Adipocyte (in vitro differentiated cells): ENCODE measurements at regions not wholly inside any gene's neighbourhood (a gene's known extent, or its start where the extent isn't known, plus 50 kb on each side); places are given as distances from the start of the nearest gene placed in this dataset.

Experiments
- DNase-seq: peaks from one replicate; pipeline ENCODE4 v3.0.0-alpha.2; 2015; ENCODE audit warnings: low read depth
- H3K27me3 ChIP-seq: replicated peaks from 2 replicates; pipeline ENCODE4 v1.7.0; 2013; ENCODE audit warnings: mild to moderate bottlenecking, low read length, moderate library complexity; ENCODE audit not compliant: control insufficient read depth, insufficient read depth
- H3K36me3 ChIP-seq: 2 replicates; pipeline ENCODE4 v1.7.0; 2013; ENCODE audit warnings: low read length, mild to moderate bottlenecking, moderate library complexity; ENCODE audit not compliant: control insufficient read depth, insufficient read depth, severe bottlenecking
- H3K4me1 ChIP-seq: 2 replicates; pipeline ENCODE4 v1.7.0; 2013; ENCODE audit warnings: mild to moderate bottlenecking, low read length, moderate library complexity; ENCODE audit not compliant: control insufficient read depth, insufficient read depth
- H3K4me3 ChIP-seq: 2 replicates; pipeline ENCODE4 v1.7.0; 2013; ENCODE audit warnings: mild to moderate bottlenecking, low read length, moderate library complexity
- H3K9ac ChIP-seq: 2 replicates; pipeline ENCODE4 v1.7.0; 2013; ENCODE audit warnings: mild to moderate bottlenecking, low read length, moderate library complexity
- H3K9me3 ChIP-seq: 2 replicates; pipeline ENCODE4 v1.7.0; 2013; ENCODE audit warnings: mild to moderate bottlenecking, low read length, moderate library complexity; ENCODE audit not compliant: control insufficient read depth

DNA sequence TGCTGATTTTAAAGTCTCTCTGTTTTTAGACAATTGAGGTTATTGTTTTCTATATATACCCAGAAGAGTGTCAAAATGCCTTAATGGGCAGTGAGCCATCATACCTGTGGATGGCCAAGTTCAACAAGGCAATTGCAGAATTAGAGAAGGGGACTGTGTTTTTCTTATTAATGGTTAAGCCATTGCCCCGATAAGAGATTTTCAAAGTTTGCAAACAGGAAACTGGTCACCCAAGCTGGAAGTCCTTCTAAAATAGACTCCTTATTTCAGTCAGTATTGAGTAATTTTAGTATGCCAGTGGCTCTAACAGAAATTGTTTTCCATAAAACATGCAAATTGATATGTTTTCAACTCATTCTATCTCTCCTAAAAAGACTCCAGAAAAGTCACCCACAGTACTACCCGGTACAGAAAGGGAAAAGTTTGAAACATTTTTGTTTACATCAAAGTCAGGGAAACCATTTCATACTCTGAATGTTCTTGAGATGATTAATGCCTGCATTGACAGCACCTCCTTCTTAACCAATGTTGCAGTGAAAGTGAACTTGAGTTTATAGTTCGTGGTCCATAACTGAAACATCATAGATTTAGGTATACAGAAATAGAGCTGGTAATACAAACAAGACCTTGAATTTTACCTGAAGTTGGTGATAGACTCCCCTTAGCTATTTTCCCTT lies 191.1 kb downstream of the TMX1 start:
- no peaks in the 10 kb centered on the region for H3K27me3 ChIP-seq
- no peak overlapping the region for H3K4me3 ChIP-seq
- peak; percentile 52 for DNase-seq
- H3K36me3 ChIP-seq: no peaks in the 10 kb centered on the region
- no peak overlapping the region for H3K9ac ChIP-seq
- H3K4me1 ChIP-seq: peaks cover 15% of the 10 kb centered on the region
- H3K9me3 ChIP-seq: no peaks in the 10 kb centered on the region

DNA sequence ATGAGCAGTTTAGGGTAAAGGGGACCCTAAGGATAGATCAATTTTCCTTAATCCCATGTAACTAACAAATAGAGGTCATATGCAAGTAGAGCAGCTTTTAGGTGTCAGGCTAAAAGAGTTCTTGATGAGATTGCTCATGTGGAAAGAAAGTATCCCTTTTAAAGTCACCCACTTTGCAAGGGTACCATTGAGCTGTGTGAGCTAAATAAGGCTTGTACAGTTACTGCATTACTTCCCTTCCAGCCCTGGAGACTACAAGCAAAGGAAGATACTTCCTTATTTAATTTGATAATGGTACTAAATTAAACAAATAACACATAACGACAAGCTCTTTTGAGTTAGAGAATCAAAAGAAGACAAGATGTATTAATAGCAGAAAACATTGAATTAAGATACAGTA lies 191.7 kb downstream of the TMX1 start:
- DNase-seq: no peak
- Histone ChIP-seq H3K9ac (no peak overlapping the region), H3K4me3 (no peak overlapping the region)

DNA sequence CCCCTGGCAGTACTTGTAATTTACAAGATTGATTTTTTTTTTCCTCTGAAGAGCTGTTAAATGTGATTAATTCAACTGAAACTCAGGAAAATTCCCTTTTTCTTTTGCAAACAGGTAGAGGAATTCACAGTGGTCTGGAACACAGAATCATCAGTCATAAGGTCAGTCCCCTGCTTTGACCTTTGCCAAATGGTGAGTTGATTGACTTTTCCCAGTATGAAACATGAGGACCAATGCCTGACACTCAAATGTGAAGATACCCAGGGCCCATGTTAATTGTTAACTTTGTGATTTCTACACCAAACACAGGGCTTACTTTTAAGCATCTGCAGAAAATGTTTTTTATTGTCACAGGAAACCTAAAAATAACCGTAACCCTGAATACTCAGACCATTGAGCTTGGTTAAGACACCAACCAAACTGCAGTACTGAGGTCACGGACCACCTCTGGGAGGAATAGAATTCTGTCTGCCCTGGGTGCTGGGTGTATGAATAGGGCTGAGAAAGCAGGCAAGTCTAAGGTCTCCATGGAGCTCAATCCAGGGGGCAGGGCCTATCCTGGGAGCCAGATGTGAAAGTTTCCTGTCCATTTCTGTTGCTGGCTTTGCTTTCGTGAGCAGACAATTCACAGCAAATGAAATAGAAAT lies 192.4 kb downstream of the TMX1 start:
- Histone ChIP-seq H3K36me3 (no peaks in the 10 kb centered on the region), H3K9me3 (no peaks in the 10 kb centered on the region), H3K4me1 (peaks cover 15% of the 10 kb centered on the region), H3K27me3 (no peaks in the 10 kb centered on the region), H3K4me3 (no peak overlapping the region), H3K9ac (no peak overlapping the region)
- no peak for DNase-seq

More for the DNA sequence above, 191.7 kb downstream of the TMX1 start:
- H3K4me1 ChIP-seq: peaks cover 15% of the 10 kb centered on the region
- H3K27me3 ChIP-seq: no peaks in the 10 kb centered on the region
- H3K9me3 ChIP-seq: no peaks in the 10 kb centered on the region
- H3K36me3 ChIP-seq: no peaks in the 10 kb centered on the region

DNA sequence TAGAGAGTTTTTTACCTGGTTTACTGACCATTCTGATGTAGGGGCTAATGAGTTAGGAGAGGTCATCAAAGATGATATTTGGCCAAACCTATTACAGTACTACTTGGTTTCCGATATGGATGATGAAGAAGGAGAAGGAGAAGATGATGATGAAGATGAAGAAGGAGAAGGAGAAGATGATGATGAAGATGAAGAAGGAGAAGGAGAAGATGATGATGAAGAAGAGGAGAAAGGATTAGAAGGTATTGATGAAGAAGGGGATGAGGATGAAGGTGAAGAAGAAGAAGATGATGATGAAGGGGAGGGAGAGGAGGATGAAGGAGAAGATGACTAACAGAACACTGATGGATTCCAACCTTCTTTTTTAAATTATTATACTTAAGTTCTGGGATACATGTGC lies 196.6 kb downstream of the TMX1 start:
- Histone ChIP-seq H3K4me3 (no peak overlapping the region), H3K4me1 (no peaks in the 10 kb centered on the region), H3K27me3 (no peaks in the 10 kb centered on the region), H3K9ac (no peak overlapping the region), H3K36me3 (no peaks in the 10 kb centered on the region), H3K9me3 (no peaks in the 10 kb centered on the region)
- DNase-seq: no peak

DNA sequence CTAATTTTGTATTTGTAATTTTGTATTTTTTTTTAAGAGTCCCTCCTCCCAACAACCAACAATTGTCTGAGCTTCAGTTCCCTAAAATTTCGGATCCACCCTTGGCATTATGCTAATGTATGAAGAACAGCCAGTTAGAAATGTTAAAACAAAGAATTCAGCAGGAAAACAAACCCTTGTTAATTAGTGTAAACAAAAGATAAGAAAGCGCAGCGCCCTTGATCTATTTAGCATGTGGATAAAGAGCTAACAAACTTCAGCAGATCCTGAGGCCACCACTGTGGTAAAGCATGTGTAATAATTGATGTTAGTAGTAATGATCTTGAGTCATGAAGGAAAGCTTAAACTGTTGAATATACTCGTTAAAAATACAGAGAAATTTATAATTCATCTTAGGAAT lies 199.8 kb downstream of the TMX1 start:
- no peak for DNase-seq
- Histone ChIP-seq H3K9me3 (no peaks in the 10 kb centered on the region), H3K4me3 (no peak overlapping the region), H3K36me3 (no peaks in the 10 kb centered on the region), H3K9ac (no peak overlapping the region), H3K27me3 (no peaks in the 10 kb centered on the region), H3K4me1 (peaks cover 19% of the 10 kb centered on the region)

DNA sequence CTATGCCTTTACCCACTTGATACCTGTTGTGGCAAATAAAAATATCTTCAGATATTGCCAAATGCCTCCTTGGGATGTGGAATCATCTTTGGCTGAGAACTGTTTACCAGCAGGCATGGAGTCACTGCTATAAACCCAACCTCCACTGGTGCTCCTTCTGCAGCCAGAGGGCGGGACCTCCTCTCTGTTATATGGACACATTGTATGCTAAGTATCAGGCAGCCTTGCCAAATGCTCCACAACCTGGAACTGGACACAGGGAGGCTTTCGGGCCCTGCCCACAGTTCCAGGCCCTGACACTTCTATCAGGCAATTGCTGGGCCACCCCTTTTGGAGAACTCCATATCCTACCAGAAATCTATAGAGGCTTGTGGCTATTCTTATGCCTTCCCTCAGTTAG lies 201.0 kb downstream of the TMX1 start:
- no peaks in the 10 kb centered on the region for H3K9me3 ChIP-seq
- no peak for DNase-seq
- no peaks in the 10 kb centered on the region for H3K27me3 ChIP-seq
- no peaks in the 10 kb centered on the region for H3K36me3 ChIP-seq
- H3K4me1 ChIP-seq: peaks cover 19% of the 10 kb centered on the region
- H3K4me3 ChIP-seq: no peak overlapping the region
- no peak overlapping the region for H3K9ac ChIP-seq

DNA sequence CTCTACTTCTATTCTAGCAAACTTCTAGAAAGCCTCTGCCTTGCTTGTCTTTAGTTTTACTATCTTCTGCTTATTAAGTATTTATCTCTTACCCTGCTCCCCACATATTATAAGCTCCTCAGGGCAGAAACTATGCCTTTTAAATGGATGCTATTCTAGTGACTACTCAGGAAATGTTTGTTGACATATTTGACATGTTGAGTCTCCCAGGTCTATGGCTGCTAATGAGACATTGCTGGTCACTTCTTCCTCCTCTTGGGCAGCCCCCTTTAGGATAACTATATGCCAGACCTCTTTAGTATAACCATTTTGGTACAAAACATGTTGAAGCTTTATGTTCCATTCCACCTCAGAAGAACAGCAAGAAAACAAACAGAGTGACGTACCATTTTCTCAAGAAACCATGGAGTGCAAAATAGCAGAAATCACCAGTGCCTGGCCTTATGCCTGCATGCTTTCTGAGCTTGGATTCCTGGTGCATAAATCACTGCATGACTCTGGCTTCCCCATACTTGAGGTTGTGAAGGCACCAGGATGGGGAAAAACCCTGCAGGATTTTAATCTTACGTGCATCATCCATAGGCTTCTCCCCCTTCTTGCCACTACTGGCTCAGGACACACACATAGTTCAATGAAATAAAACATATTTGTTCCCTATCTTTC lies 202.6 kb downstream of the TMX1 start:
- DNase-seq: peak; percentile 94
- Histone ChIP-seq H3K4me1 (peaks cover 19% of the 10 kb centered on the region), H3K9me3 (no peaks in the 10 kb centered on the region), H3K36me3 (no peaks in the 10 kb centered on the region), H3K4me3 (peak overlapping the region; percentile 50), H3K9ac (peak overlapping the region; percentile 46), H3K27me3 (no peaks in the 10 kb centered on the region)

DNA sequence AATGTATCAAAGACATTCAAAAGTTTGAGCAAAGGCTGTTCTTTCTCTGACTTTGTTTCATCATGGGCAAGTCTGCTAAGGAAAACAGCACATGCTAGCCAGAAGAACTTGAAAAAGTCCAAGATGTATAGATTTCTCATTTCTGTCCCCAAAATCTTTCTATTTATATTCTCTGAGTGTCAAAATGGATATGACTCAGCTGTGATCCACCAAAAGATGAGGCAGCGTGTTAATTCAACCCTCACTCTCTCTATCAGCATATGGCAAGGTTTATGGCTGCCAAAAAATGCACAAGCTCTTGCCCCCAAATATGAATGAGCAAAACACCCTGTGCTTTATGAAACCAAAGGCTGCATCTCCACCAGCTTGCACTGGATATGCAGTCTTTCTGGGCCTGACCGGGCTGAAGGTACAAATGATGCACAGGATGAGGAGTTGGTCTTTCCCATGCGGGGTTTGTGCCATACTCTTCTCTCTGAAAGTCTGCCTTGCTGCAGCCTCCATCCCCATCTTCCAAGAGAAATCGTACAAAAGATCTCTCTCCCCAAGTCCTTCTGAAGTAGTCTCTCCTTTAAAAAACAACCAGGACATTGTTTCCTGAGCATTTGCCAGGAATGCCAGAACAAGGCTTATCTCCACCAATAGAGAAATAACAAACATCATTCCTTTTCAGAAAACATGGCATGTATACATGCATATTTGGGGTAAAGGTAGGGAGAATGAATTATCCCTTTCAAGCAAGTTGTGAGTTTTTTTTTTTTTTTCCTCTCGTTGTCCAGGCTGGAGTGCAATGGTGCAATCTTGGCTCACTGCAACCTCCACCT lies 203.4 kb downstream of the TMX1 start:
- H3K4me1 ChIP-seq: peaks cover 21% of the 10 kb centered on the region
- H3K27me3 ChIP-seq: no peaks in the 10 kb centered on the region
- peak overlapping the region; percentile 46 for H3K9ac ChIP-seq
- H3K4me3 ChIP-seq: peak overlapping the region; percentile 10
- DNase-seq: no peak
- H3K36me3 ChIP-seq: no peaks in the 10 kb centered on the region
- no peaks in the 10 kb centered on the region for H3K9me3 ChIP-seq

DNA sequence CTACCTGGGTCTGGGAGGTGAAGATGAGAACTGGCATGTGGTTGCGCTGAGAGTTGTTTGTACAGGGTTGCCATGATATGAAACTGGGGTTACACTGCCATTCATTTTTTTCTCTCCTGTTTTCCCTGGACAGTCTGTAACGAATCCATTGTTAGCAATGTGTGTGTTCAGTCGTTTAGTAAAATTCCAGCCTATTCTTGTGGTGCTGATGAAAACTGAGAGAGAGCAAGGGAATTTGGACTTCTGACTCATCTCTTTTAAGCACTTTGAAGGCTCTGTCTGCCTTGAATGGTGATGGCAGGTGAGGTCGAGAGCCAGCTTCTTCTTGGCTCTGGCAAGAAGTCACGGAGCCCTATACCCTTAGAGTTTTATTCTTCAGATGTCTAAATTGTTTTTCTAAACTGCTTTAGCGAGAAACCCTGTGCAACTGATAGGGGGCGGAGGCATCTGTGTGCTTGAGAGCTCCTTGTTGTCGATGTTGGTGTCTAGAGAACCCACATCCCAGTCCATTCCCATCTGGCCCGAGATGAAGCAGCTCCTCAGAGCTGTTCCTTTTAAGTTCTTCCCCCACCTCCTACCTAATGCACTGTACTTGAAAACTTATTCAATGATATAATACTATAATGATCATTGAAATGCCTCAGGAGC lies 204.4 kb downstream of the TMX1 start:
- Histone ChIP-seq H3K9me3 (no peaks in the 10 kb centered on the region), H3K4me1 (peaks cover 31% of the 10 kb centered on the region), H3K9ac (no peak overlapping the region), H3K27me3 (no peaks in the 10 kb centered on the region), H3K4me3 (no peak overlapping the region), H3K36me3 (no peaks in the 10 kb centered on the region)
- DNase-seq: no peak

DNA sequence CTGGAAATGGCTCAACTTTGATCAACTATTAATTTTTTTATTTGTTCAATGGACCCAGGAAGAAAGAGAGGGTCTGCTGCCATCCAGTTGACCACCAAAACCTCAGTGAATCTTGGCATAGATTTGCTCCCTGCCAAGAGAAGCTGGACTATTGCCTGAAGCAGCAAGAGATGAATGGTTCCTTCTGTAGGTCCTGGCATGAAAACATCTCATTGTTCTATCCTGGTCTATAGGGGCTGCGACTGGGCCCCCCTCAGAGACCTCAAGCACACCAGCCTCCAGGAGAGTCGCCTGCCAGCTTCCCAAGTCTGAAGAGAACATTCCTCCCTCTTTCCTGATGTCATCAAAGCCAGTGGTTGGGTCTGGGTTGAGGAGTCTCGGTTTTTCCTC lies 204.9 kb downstream of the TMX1 start:
- DNase-seq: no peak
- Histone ChIP-seq H3K4me3 (no peak overlapping the region), H3K9ac (no peak overlapping the region), H3K27me3 (no peaks in the 10 kb centered on the region), H3K36me3 (no peaks in the 10 kb centered on the region), H3K4me1 (peaks cover 31% of the 10 kb centered on the region), H3K9me3 (no peaks in the 10 kb centered on the region)

DNA sequence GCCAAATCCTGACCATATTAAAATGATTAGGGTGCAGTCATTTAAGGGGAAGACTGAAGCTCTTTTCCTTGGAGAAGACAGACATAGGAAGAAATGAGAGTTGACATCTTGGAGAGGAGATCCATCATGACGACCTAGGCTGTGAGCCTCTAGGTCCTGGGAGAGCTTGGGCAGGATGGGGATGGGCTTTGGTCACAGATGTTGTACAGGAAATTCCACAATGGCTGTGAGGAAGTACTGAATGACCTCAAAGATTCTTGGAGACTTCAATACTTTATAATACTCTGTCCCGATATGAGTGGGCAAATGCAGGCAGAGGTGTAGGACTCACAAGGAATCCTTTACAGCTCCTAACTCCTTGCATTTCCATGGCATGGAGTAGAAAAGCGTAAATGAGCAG lies 204.9 kb upstream of the FRMD6 start:
- H3K36me3 ChIP-seq: no peaks in the 10 kb centered on the region
- no peak overlapping the region for H3K4me3 ChIP-seq
- H3K27me3 ChIP-seq: no peaks in the 10 kb centered on the region
- peaks cover 31% of the 10 kb centered on the region for H3K4me1 ChIP-seq
- no peak for DNase-seq
- no peak overlapping the region for H3K9ac ChIP-seq
- H3K9me3 ChIP-seq: no peaks in the 10 kb centered on the region
